ENCODE measurements at regions not wholly inside any gene's neighbourhood (a gene's known extent, or its start where the extent isn't known, plus 50 kb on each side); places are given as distances from the start of the nearest gene placed in this dataset.

GRCh38 chr4:82192017-82192673 is 181.6 kb downstream of the HNRNPD start:
- no peak overlapping the region for H3K4me3 ChIP-seq (ENCODE audit: low read length in 2 of 2)
- no peaks in the 10 kb centered on the region for H3K36me3 ChIP-seq (ENCODE audit: control insufficient read depth in 1 of 2, insufficient read depth in 2 of 2, low read length in 1 of 2)
- WGBS, 2 donors, result 42 to 50% methylated on average over 8 of the region's 8 CpGs
- no peak overlapping the region for H3K27ac ChIP-seq (ENCODE audit: low read depth in 1 of 2, low read length in 2 of 2)
- no peaks in the 10 kb centered on the region for H3K9me3 ChIP-seq (ENCODE audit: control insufficient read depth, low read length)
- no peaks in the 10 kb centered on the region for H3K4me1 ChIP-seq (ENCODE audit: control insufficient read depth in 1 of 2, insufficient read depth in 2 of 2, low read length in 2 of 2)
- intact Hi-C loops (cut with DNase I), result no loop called here
- ATAC-seq (ENCODE audit: low FRiP score), result no peak
- H3K27me3 ChIP-seq (ENCODE audit: control insufficient read depth in 1 of 2, insufficient read depth in 2 of 2, low read length in 1 of 2), result no peaks in the 10 kb centered on the region
- DNase-seq, result no peak

DNA sequence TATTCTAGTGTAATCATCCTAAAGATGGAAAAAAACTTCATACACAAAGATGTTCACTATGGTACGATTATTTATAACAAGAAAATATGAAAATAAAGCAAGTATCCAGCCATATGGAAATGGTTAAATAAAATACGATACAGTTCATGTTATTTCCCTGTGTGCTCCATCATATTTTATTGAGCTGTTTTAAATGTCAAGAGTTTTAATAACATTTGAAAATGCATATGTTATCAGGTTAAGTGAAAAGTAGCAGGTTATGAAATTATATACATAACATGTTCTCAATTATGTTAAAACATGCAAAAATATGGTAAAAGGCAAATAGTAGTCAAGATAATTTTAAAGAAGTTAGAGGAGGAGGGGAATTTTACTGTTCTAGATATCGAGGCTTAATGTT is 192.0 kb downstream of the HNRNPD start:
- Histone ChIP-seq H3K27ac (ENCODE audit: low read depth in 1 of 2, low read length in 2 of 2) (no peak overlapping the region), H3K9me3 (ENCODE audit: control insufficient read depth, low read length) (no peaks in the 10 kb centered on the region), H3K27me3 (ENCODE audit: control insufficient read depth in 1 of 2, insufficient read depth in 2 of 2, low read length in 1 of 2) (no peaks in the 10 kb centered on the region), H3K4me3 (ENCODE audit: low read length in 2 of 2) (no peak overlapping the region), H3K36me3 (ENCODE audit: control insufficient read depth in 1 of 2, insufficient read depth in 2 of 2, low read length in 1 of 2) (no peaks in the 10 kb centered on the region), H3K4me1 (ENCODE audit: control insufficient read depth in 1 of 2, insufficient read depth in 2 of 2, low read length in 2 of 2) (no peaks in the 10 kb centered on the region)
- ATAC-seq (ENCODE audit: low FRiP score) (no peak), DNase-seq (no peak)
- intact Hi-C loops (cut with DNase I), result no loop called here
- WGBS, 2 donors, result 79 to 80% methylated on average over 3 of the region's 3 CpGs

DNA sequence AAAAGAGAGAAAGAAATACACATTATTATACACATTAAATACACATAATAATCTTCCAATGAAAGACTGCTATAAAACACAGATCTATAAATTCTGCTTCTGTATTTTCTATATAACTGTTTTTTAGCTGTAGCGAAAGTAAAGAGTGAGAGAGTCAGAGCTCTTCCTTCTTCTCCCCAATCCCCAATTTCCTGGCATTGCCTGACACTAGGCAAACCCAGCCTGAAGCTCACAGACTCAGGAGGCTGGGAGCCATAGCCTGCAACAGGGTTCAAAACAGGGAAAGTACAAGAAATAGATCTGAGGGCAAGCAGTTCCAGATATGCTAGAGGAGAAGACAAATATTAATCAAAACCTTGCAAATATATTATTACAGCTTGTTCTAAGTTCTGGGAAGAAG is 201.6 kb downstream of the HNRNPD start:
- intact Hi-C loops (cut with DNase I), result no loop called here
- DNase-seq (no peak), ATAC-seq (ENCODE audit: low FRiP score) (no peak)
- Histone ChIP-seq H3K9me3 (ENCODE audit: control insufficient read depth, low read length) (peaks cover 4% of the 10 kb centered on the region), H3K4me3 (ENCODE audit: low read length in 2 of 2) (no peak overlapping the region), H3K36me3 (ENCODE audit: control insufficient read depth in 1 of 2, insufficient read depth in 2 of 2, low read length in 1 of 2) (no peaks in the 10 kb centered on the region), H3K27me3 (ENCODE audit: control insufficient read depth in 1 of 2, insufficient read depth in 2 of 2, low read length in 1 of 2) (no peaks in the 10 kb centered on the region), H3K27ac (ENCODE audit: low read depth in 1 of 2, low read length in 2 of 2) (no peak overlapping the region), H3K4me1 (ENCODE audit: control insufficient read depth in 1 of 2, insufficient read depth in 2 of 2, low read length in 2 of 2) (no peaks in the 10 kb centered on the region)
- WGBS, 2 donors, result 89 to 93% methylated on average over 1 of the region's 1 CpG

DNA sequence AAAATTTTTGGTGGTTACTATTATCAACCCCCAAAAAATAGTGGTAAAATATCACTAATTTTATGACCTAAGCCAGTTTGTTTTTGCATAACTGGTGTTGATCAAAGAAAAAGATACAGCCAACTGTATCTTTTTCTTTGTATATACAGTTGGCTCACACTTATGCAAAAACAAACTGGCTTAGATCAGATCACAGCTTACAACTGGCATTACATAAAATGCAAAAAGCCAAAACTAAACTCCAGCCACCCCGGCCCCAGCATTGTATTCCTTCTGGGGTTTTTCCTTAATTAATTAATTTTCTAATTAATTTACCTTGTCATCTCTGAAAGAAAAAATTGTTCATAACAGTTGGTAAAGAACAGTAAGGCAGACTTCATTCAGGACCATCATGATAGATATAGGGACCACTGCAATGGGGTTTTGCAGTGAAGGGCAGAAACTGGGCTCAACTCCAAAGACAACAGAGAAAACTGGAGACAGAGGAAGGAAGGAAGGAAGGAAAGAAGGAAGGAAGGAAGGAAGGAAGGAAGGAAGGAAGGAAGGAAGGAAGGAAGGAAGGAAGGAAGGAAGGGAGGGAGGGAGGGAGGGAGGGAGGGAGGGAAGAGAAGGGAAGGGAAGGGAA is 202.1 kb downstream of the HNRNPD start:
- H3K9me3 ChIP-seq (ENCODE audit: control insufficient read depth, low read length), result peaks cover 4% of the 10 kb centered on the region
- H3K36me3 ChIP-seq (ENCODE audit: control insufficient read depth in 1 of 2, insufficient read depth in 2 of 2, low read length in 1 of 2), result no peaks in the 10 kb centered on the region
- DNase-seq (no peak), ATAC-seq (ENCODE audit: low FRiP score) (no peak)
- WGBS, 2 donors, result 49 to 74% methylated on average over 1 of the region's 1 CpG
- intact Hi-C loops (cut with DNase I), result no loop called here
- no peaks in the 10 kb centered on the region for H3K4me1 ChIP-seq (ENCODE audit: control insufficient read depth in 1 of 2, insufficient read depth in 2 of 2, low read length in 2 of 2)
- no peak overlapping the region for H3K4me3 ChIP-seq (ENCODE audit: low read length in 2 of 2)
- H3K27ac ChIP-seq (ENCODE audit: low read depth in 1 of 2, low read length in 2 of 2), result no peak overlapping the region
- no peaks in the 10 kb centered on the region for H3K27me3 ChIP-seq (ENCODE audit: control insufficient read depth in 1 of 2, insufficient read depth in 2 of 2, low read length in 1 of 2)

DNA sequence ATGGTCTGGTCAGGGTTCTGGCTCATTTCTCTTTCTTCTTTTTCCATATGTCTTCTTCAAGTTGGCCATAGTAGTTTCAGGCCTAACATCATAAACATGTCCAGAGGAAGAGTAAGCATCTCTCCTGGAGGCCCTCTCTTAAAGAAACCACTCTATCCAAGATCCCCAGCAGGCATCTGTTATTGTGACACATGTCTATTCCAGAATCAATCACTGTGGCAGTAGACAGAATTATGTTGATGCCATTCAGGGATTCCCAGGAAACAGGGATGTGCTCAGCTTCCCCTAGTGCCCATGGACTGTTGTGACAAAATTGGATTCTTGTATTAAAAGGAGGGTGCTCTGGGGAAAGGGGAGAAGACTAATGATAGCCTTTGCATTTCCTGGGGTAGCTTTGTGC is 224.0 kb downstream of the HNRNPD start:
- Histone ChIP-seq H3K4me1 (ENCODE audit: control insufficient read depth in 1 of 2, insufficient read depth in 2 of 2, low read length in 2 of 2) (no peaks in the 10 kb centered on the region), H3K27ac (ENCODE audit: low read depth in 1 of 2, low read length in 2 of 2) (no peak overlapping the region), H3K4me3 (ENCODE audit: low read length in 2 of 2) (no peak overlapping the region), H3K9me3 (ENCODE audit: control insufficient read depth, low read length) (no peaks in the 10 kb centered on the region), H3K36me3 (ENCODE audit: control insufficient read depth in 1 of 2, insufficient read depth in 2 of 2, low read length in 1 of 2) (no peaks in the 10 kb centered on the region), H3K27me3 (ENCODE audit: control insufficient read depth in 1 of 2, insufficient read depth in 2 of 2, low read length in 1 of 2) (no peaks in the 10 kb centered on the region)
- DNase-seq (no peak), ATAC-seq (ENCODE audit: low FRiP score) (no peak)
- intact Hi-C loops (cut with DNase I), result no loop called here

DNA sequence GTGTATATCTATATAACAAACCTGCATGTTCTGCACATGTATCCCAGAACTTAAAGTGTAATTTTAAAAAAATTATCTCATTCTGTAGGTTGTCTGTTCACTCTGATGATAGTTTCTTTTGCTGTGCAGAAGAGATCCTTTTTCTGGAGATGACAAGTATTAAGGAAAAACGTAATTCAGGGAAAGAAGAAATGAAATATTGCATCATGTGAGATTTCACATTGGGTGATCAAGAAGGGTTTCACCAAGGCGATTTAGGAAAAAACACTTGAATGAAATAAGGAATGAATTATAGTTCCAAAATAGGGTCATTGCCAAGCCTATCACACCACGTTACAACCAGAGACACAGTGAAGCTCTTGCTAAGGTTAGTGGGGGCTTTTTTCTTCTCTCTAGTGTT is 227.9 kb downstream of the HNRNPD start:
- ATAC-seq (ENCODE audit: low FRiP score) (no peak), DNase-seq (no peak)
- H3K4me3 ChIP-seq (ENCODE audit: low read length in 2 of 2), result no peak overlapping the region
- no peak overlapping the region for H3K27ac ChIP-seq (ENCODE audit: low read depth in 1 of 2, low read length in 2 of 2)
- intact Hi-C loops (cut with DNase I), result no loop called here
- H3K27me3 ChIP-seq (ENCODE audit: control insufficient read depth in 1 of 2, insufficient read depth in 2 of 2, low read length in 1 of 2), result no peaks in the 10 kb centered on the region
- no peaks in the 10 kb centered on the region for H3K4me1 ChIP-seq (ENCODE audit: control insufficient read depth in 1 of 2, insufficient read depth in 2 of 2, low read length in 2 of 2)
- H3K9me3 ChIP-seq (ENCODE audit: control insufficient read depth, low read length), result no peaks in the 10 kb centered on the region
- 44 to 48% methylated on average over 3 of the region's 3 CpGs for WGBS, 2 donors
- no peaks in the 10 kb centered on the region for H3K36me3 ChIP-seq (ENCODE audit: control insufficient read depth in 1 of 2, insufficient read depth in 2 of 2, low read length in 1 of 2)

- no peaks in the 10 kb centered on the region for H3K36me3 ChIP-seq (ENCODE audit: control insufficient read depth in 1 of 2, insufficient read depth in 2 of 2, low read length in 1 of 2)
- no peak for ATAC-seq (ENCODE audit: low FRiP score)
- intact Hi-C loops (cut with DNase I), result no loop called here
- WGBS, 2 donors, result 20 to 46% methylated on average over 1 to 2 of the region's 2 CpGs
- DNase-seq, result no peak
- H3K9me3 ChIP-seq (ENCODE audit: control insufficient read depth, low read length), result no peaks in the 10 kb centered on the region
- H3K4me1 ChIP-seq (ENCODE audit: control insufficient read depth in 1 of 2, insufficient read depth in 2 of 2, low read length in 2 of 2), result no peaks in the 10 kb centered on the region
- H3K27ac ChIP-seq (ENCODE audit: low read depth in 1 of 2, low read length in 2 of 2), result no peak overlapping the region
- no peaks in the 10 kb centered on the region for H3K27me3 ChIP-seq (ENCODE audit: control insufficient read depth in 1 of 2, insufficient read depth in 2 of 2, low read length in 1 of 2)
- H3K4me3 ChIP-seq (ENCODE audit: low read length in 2 of 2), result no peak overlapping the region
Measured at GRCh38 chr4:82140422-82140821, 233.4 kb downstream of the HNRNPD start.

- no peak for DNase-seq
- no peak for ATAC-seq (ENCODE audit: low FRiP score)
- WGBS, 2 donors, result 87 to 89% methylated on average over 3 of the region's 3 CpGs
- no peak overlapping the region for H3K4me3 ChIP-seq (ENCODE audit: low read length in 2 of 2)
- no peak overlapping the region for H3K27ac ChIP-seq (ENCODE audit: low read depth in 1 of 2, low read length in 2 of 2)
- no peaks in the 10 kb centered on the region for H3K4me1 ChIP-seq (ENCODE audit: control insufficient read depth in 1 of 2, insufficient read depth in 2 of 2, low read length in 2 of 2)
- H3K36me3 ChIP-seq (ENCODE audit: control insufficient read depth in 1 of 2, insufficient read depth in 2 of 2, low read length in 1 of 2), result no peaks in the 10 kb centered on the region
- intact Hi-C loops (cut with DNase I), result no loop called here
- H3K9me3 ChIP-seq (ENCODE audit: control insufficient read depth, low read length), result no peaks in the 10 kb centered on the region
- H3K27me3 ChIP-seq (ENCODE audit: control insufficient read depth in 1 of 2, insufficient read depth in 2 of 2, low read length in 1 of 2), result no peaks in the 10 kb centered on the region
Measured at GRCh38 chr4:82139287-82139686, 234.5 kb downstream of the HNRNPD start.

DNA sequence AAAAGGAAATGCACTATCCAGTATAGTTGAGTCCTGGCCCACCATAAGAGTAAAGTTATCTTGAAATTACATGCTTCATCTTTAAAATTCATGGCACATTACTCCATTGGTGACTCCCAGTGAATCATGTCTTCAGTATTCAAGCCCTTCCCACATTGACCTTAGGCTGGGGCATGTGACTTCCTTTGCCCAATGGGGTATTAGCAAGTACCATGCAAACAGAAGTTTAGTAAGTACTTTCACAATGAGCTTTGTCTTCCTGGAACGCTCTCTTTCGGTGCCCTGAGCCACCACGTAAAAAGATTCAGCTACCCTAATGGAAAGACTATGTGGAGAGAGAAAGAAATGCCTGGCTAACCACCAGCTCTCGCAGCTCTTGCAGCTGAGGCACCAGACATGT is 235.4 kb downstream of the HNRNPD start:
- Histone ChIP-seq H3K27me3 (ENCODE audit: control insufficient read depth in 1 of 2, insufficient read depth in 2 of 2, low read length in 1 of 2) (no peaks in the 10 kb centered on the region), H3K9me3 (ENCODE audit: control insufficient read depth, low read length) (no peaks in the 10 kb centered on the region), H3K27ac (ENCODE audit: low read depth in 1 of 2, low read length in 2 of 2) (no peak overlapping the region), H3K4me1 (ENCODE audit: control insufficient read depth in 1 of 2, insufficient read depth in 2 of 2, low read length in 2 of 2) (no peaks in the 10 kb centered on the region), H3K4me3 (ENCODE audit: low read length in 2 of 2) (no peak overlapping the region), H3K36me3 (ENCODE audit: control insufficient read depth in 1 of 2, insufficient read depth in 2 of 2, low read length in 1 of 2) (no peaks in the 10 kb centered on the region)
- ATAC-seq (ENCODE audit: low FRiP score) (no peak), DNase-seq (no peak)
- 66 to 69% methylated on average over 4 of the region's 4 CpGs for WGBS, 2 donors
- intact Hi-C loops (cut with DNase I), result no loop called here

Data from aorta (tissue), 5 donors.